ENCODE measurements at regions not wholly inside any gene's neighbourhood (a gene's known extent, or its start where the extent isn't known, plus 50 kb on each side); places are given as distances from the start of the nearest gene placed in this dataset.

GRCh38 chr6:113377362-113377942 lies 479.7 kb upstream of the MARCKS start:
- in situ Hi-C loops (cut with HindIII; ENCODE audit: low pct_unique_long_range_greater_than_20kb, low sequenced_read_pairs) = no loop called here
- DNase-seq (ENCODE audit: low read depth in 1 of 2, low spot score in 1 of 2) = no peak
- TF ChIP-seq JUND (IDR thresholded peaks at IDR 0.05; ENCODE audit: low read depth) = no peak

GRCh38 chr6:113380591-113380990 lies 476.6 kb upstream of the MARCKS start:
- in situ Hi-C loops (cut with HindIII; ENCODE audit: low pct_unique_long_range_greater_than_20kb, low sequenced_read_pairs) = no loop called here
- no peak for TF ChIP-seq JUND (IDR thresholded peaks at IDR 0.05; ENCODE audit: low read depth)
- no peak for DNase-seq (ENCODE audit: low read depth in 1 of 2, low spot score in 1 of 2)

- in situ Hi-C loops (cut with HindIII; ENCODE audit: low pct_unique_long_range_greater_than_20kb, low sequenced_read_pairs) = no loop called here
- no peak for TF ChIP-seq JUND (IDR thresholded peaks at IDR 0.05; ENCODE audit: low read depth)
- no peak for DNase-seq (ENCODE audit: low read depth in 1 of 2, low spot score in 1 of 2)
These were observed 475.9 kb upstream of the MARCKS start for GRCh38 chr6:113381232-113381631.

- in situ Hi-C loops (cut with HindIII; ENCODE audit: low pct_unique_long_range_greater_than_20kb, low sequenced_read_pairs) = no loop called here
- DNase-seq (ENCODE audit: low read depth in 1 of 2, low spot score in 1 of 2) = peak in 1 of 2 experiments; percentile 43
- TF ChIP-seq JUND (IDR thresholded peaks at IDR 0.05; ENCODE audit: low read depth) = no peak
These were observed 475.2 kb upstream of the MARCKS start for GRCh38 chr6:113381959-113382358.

GRCh38 chr6:113383701-113384100 lies 473.4 kb upstream of the MARCKS start:
- in situ Hi-C loops (cut with HindIII; ENCODE audit: low pct_unique_long_range_greater_than_20kb, low sequenced_read_pairs) = no loop called here
- DNase-seq (ENCODE audit: low read depth in 1 of 2, low spot score in 1 of 2) = no peak
- TF ChIP-seq JUND (IDR thresholded peaks at IDR 0.05; ENCODE audit: low read depth) = no peak

GRCh38 chr6:113385020-113385431 lies 472.1 kb upstream of the MARCKS start:
- no peak for TF ChIP-seq JUND (IDR thresholded peaks at IDR 0.05; ENCODE audit: low read depth)
- no peak for DNase-seq (ENCODE audit: low read depth in 1 of 2, low spot score in 1 of 2)
- in situ Hi-C loops (cut with HindIII; ENCODE audit: low pct_unique_long_range_greater_than_20kb, low sequenced_read_pairs) = no loop called here

- TF ChIP-seq JUND (IDR thresholded peaks at IDR 0.05; ENCODE audit: low read depth) = no peak
- in situ Hi-C loops (cut with HindIII; ENCODE audit: low pct_unique_long_range_greater_than_20kb, low sequenced_read_pairs) = no loop called here
- DNase-seq (ENCODE audit: low read depth in 1 of 2, low spot score in 1 of 2) = no peak
These were observed 468.1 kb upstream of the MARCKS start for GRCh38 chr6:113388996-113389395.

GRCh38 chr6:113392551-113393055 lies 464.5 kb upstream of the MARCKS start:
- DNase-seq (ENCODE audit: low read depth in 1 of 2, low spot score in 1 of 2) = no peak
- no peak for TF ChIP-seq JUND (IDR thresholded peaks at IDR 0.05; ENCODE audit: low read depth)
- in situ Hi-C loops (cut with HindIII; ENCODE audit: low pct_unique_long_range_greater_than_20kb, low sequenced_read_pairs) = no loop called here

- in situ Hi-C loops (cut with HindIII; ENCODE audit: low pct_unique_long_range_greater_than_20kb, low sequenced_read_pairs) = no loop called here
- TF ChIP-seq JUND (IDR thresholded peaks at IDR 0.05; ENCODE audit: low read depth) = no peak
- DNase-seq (ENCODE audit: low read depth in 1 of 2, low spot score in 1 of 2) = no peak
These were observed 462.9 kb upstream of the MARCKS start for GRCh38 chr6:113394216-113394615.

GRCh38 chr6:113394729-113395128 lies 462.4 kb upstream of the MARCKS start:
- no peak for TF ChIP-seq JUND (IDR thresholded peaks at IDR 0.05; ENCODE audit: low read depth)
- in situ Hi-C loops (cut with HindIII; ENCODE audit: low pct_unique_long_range_greater_than_20kb, low sequenced_read_pairs) = no loop called here
- no peak for DNase-seq (ENCODE audit: low read depth in 1 of 2, low spot score in 1 of 2)

GRCh38 chr6:113396730-113397129 lies 460.4 kb upstream of the MARCKS start:
- no peak for TF ChIP-seq JUND (IDR thresholded peaks at IDR 0.05; ENCODE audit: low read depth)
- DNase-seq (ENCODE audit: low read depth in 1 of 2, low spot score in 1 of 2) = no peak
- in situ Hi-C loops (cut with HindIII; ENCODE audit: low pct_unique_long_range_greater_than_20kb, low sequenced_read_pairs) = no loop called here

- in situ Hi-C loops (cut with HindIII; ENCODE audit: low pct_unique_long_range_greater_than_20kb, low sequenced_read_pairs) = no loop called here
- TF ChIP-seq JUND (IDR thresholded peaks at IDR 0.05; ENCODE audit: low read depth) = no peak
- no peak for DNase-seq (ENCODE audit: low read depth in 1 of 2, low spot score in 1 of 2)
These were observed 459.9 kb upstream of the MARCKS start for GRCh38 chr6:113397236-113397635.

- no peak for TF ChIP-seq JUND (IDR thresholded peaks at IDR 0.05; ENCODE audit: low read depth)
- in situ Hi-C loops (cut with HindIII; ENCODE audit: low pct_unique_long_range_greater_than_20kb, low sequenced_read_pairs) = no loop called here
- DNase-seq (ENCODE audit: low read depth in 1 of 2, low spot score in 1 of 2) = no peak
These were observed 455.9 kb upstream of the MARCKS start for GRCh38 chr6:113401231-113401630.

- no peak for TF ChIP-seq JUND (IDR thresholded peaks at IDR 0.05; ENCODE audit: low read depth)
- in situ Hi-C loops (cut with HindIII; ENCODE audit: low pct_unique_long_range_greater_than_20kb, low sequenced_read_pairs) = no loop called here
- peak in 1 of 2 experiments; percentile 52 for DNase-seq (ENCODE audit: low read depth in 1 of 2, low spot score in 1 of 2)
These were observed 454.6 kb upstream of the MARCKS start for GRCh38 chr6:113402544-113402943.
